H9 (cell line): ENCODE measurements at regions not wholly inside any gene's neighbourhood (a gene's known extent, or its start where the extent isn't known, plus 50 kb on each side); places are given as distances from the start of the nearest gene placed in this dataset.

Experiments
- DNase-seq: peaks from one replicate; pipeline ENCODE4 v3.0.0-alpha.2; 2017
- H2AFZ ChIP-seq: one replicate; pipeline ENCODE4 v1.6.1; 2013; ENCODE audit warnings: mild to moderate bottlenecking, low read length, control low read depth, moderate library complexity
- H2AK5ac ChIP-seq: 2 replicates; pipeline ENCODE4 v1.6.1; 2013; ENCODE audit warnings: low read length, control low read depth, mixed read lengths; ENCODE audit not compliant: insufficient read length
- H2BK120ac ChIP-seq: one replicate; pipeline ENCODE4 v1.6.1; 2013; ENCODE audit warnings: low read depth, mild to moderate bottlenecking, low read length, control low read depth, inconsistent platforms; ENCODE audit not compliant: poor library complexity, severe bottlenecking
- H2BK12ac ChIP-seq: 2 replicates; pipeline ENCODE4 v1.6.1; 2013; ENCODE audit warnings: low read length, control low read depth, mixed read lengths, low read depth; ENCODE audit not compliant: insufficient read length
- H2BK15ac ChIP-seq: 2 replicates; pipeline ENCODE4 v1.6.1; 2013; ENCODE audit warnings: low read depth, low read length, control low read depth
- H2BK20ac ChIP-seq: one replicate; pipeline ENCODE4 v1.6.1; 2013; ENCODE audit warnings: low read depth, mild to moderate bottlenecking, low read length, control low read depth, inconsistent platforms; ENCODE audit not compliant: poor library complexity, severe bottlenecking
- H2BK5ac ChIP-seq: 2 replicates; pipeline ENCODE4 v1.6.1; 2013; ENCODE audit warnings: low read length, control low read depth, mixed read lengths; ENCODE audit not compliant: insufficient read length
- H3K14ac ChIP-seq: 2 replicates; pipeline ENCODE4 v1.6.1; 2013; ENCODE audit warnings: low read length, control low read depth; ENCODE audit not compliant: insufficient read depth
- H3K18ac ChIP-seq: 2 replicates; pipeline ENCODE4 v1.6.1; 2013; ENCODE audit warnings: low read depth, mild to moderate bottlenecking, mixed read lengths, low read length, control low read depth; ENCODE audit not compliant: insufficient read length
- H3K23ac ChIP-seq: 2 replicates; pipeline ENCODE4 v1.6.1; 2013; ENCODE audit warnings: low read length, control low read depth, mixed read lengths, low read depth; ENCODE audit not compliant: insufficient read length
- H3K23me2 ChIP-seq: 2 replicates; pipeline ENCODE4 v1.6.1; 2013; ENCODE audit warnings: low read depth, mild to moderate bottlenecking, mixed read lengths, low read length, control low read depth; ENCODE audit not compliant: insufficient read length, poor library complexity, severe bottlenecking
- H3K27ac ChIP-seq: 2 replicates; pipeline ENCODE4 v1.5.1; 2013; ENCODE audit warnings: low read length, control low read depth, mixed read lengths, low read depth; ENCODE audit not compliant: insufficient read length
- H3K27me3 ChIP-seq: 2 replicates; pipeline ENCODE4 v1.6.1; 2013; ENCODE audit warnings: low read length, control low read depth, inconsistent platforms; ENCODE audit not compliant: insufficient read depth
- H3K4ac ChIP-seq: 2 replicates; pipeline ENCODE4 v1.6.1; 2013; ENCODE audit warnings: low read depth, mild to moderate bottlenecking, control low read depth, inconsistent platforms, low read length, moderate library complexity
- H3K4me1 ChIP-seq: 2 replicates; pipeline ENCODE4 v1.6.1; 2013; ENCODE audit warnings: low read length, control low read depth, inconsistent platforms; ENCODE audit not compliant: insufficient read depth
- H3K4me2 ChIP-seq: 2 replicates; pipeline ENCODE4 v1.6.1; 2013; ENCODE audit warnings: low read length, control low read depth, mixed read lengths; ENCODE audit not compliant: insufficient read length, insufficient read depth
- H3K56ac ChIP-seq: 2 replicates; pipeline ENCODE4 v1.6.1; 2013; ENCODE audit warnings: low read depth, mild to moderate bottlenecking, mixed read lengths, low read length, control low read depth; ENCODE audit not compliant: insufficient read length
- H3K79me1 ChIP-seq: 2 replicates; pipeline ENCODE4 v1.6.1; 2013; ENCODE audit warnings: low read depth, mild to moderate bottlenecking, moderate library complexity, low read length, control low read depth, inconsistent platforms; ENCODE audit not compliant: insufficient read depth, poor library complexity, severe bottlenecking
- H3K79me2 ChIP-seq: 2 replicates; pipeline ENCODE4 v1.6.1; 2013; ENCODE audit warnings: low read length, control low read depth, inconsistent platforms; ENCODE audit not compliant: insufficient read depth
- H3K9ac ChIP-seq: 2 replicates; pipeline ENCODE4 v1.6.1; 2013; ENCODE audit warnings: low read length, control low read depth, mixed read lengths; ENCODE audit not compliant: insufficient read length; ENCODE audit errors: extremely low read depth
- H3K9me3 ChIP-seq: one replicate; pipeline ENCODE4 v1.6.1; 2013; ENCODE audit warnings: low read depth, low read length, inconsistent platforms; ENCODE audit not compliant: control insufficient read depth
- H3T11ph ChIP-seq: one replicate; pipeline ENCODE4 v1.6.1; 2013; ENCODE audit warnings: mild to moderate bottlenecking, low read length, control low read depth, inconsistent platforms
- H4K20me1 ChIP-seq: one replicate; pipeline ENCODE4 v1.6.1; 2013; ENCODE audit not compliant: control insufficient read depth, insufficient read length, insufficient read depth
- H4K5ac ChIP-seq: 2 replicates; pipeline ENCODE4 v1.6.1; 2013; ENCODE audit warnings: low read depth, mild to moderate bottlenecking, mixed read lengths, low read length, control low read depth; ENCODE audit not compliant: insufficient read length
- H4K8ac ChIP-seq: replicated peaks from 2 replicates; pipeline ENCODE4 v1.6.1; 2013; ENCODE audit warnings: low read length, control low read depth, mixed read lengths, low read depth; ENCODE audit not compliant: insufficient read length
- H4K91ac ChIP-seq: 2 replicates; pipeline ENCODE4 v1.6.1; 2013; ENCODE audit warnings: low read depth, mild to moderate bottlenecking, moderate library complexity, mixed read lengths, low read length, control low read depth; ENCODE audit not compliant: insufficient read length
- H3K27ac Mint-ChIP-seq, 3 experiments: 2 replicates in 2 of 3; 3 replicates in 1 of 3; pipeline ENCODE4 v1.8.0; 2020 to 2021; ENCODE audit warnings: mixed read lengths in 3 of 3, mild to moderate bottlenecking in 1 of 3, moderate library complexity in 1 of 3
- H3K27me3 Mint-ChIP-seq: 2 replicates; pipeline ENCODE4 v1.8.0; 2021; ENCODE audit warnings: low read depth, mild to moderate bottlenecking, moderate library complexity, mixed read lengths
- H3K36me3 Mint-ChIP-seq, 3 experiments: 2 replicates in 2 of 3; 3 replicates in 1 of 3; pipeline ENCODE4 v1.8.0; 2020 to 2021; ENCODE audit warnings: low read depth in 3 of 3, mixed read lengths in 3 of 3; ENCODE audit not compliant: insufficient read depth in 1 of 3
- H3K4me1 Mint-ChIP-seq, 2 experiments: 2 replicates each; pipeline ENCODE4 v1.8.0; 2020; ENCODE audit warnings: mixed read lengths in 2 of 2
- H3K4me3 Mint-ChIP-seq, 2 experiments: 2 replicates in 1 of 2; 3 replicates in 1 of 2; pipeline ENCODE4 v1.8.0; 2020 to 2021; ENCODE audit warnings: mild to moderate bottlenecking in 2 of 2, mixed read lengths in 2 of 2, moderate library complexity in 1 of 2
- H3K9me3 Mint-ChIP-seq, 2 experiments: 2 replicates in 1 of 2; 3 replicates in 1 of 2; pipeline ENCODE4 v1.8.0; 2020; ENCODE audit warnings: mild to moderate bottlenecking in 2 of 2, mixed read lengths in 2 of 2, moderate library complexity in 1 of 2
- CTCF ChIP-seq: fragments of 200-600 bp; sonication (generic); conservative IDR thresholded peaks from 3 replicates; pipeline ENCODE4 v1.8.0; 2021; ENCODE audit warnings: antibody characterized with exemption, mild to moderate bottlenecking
- WGBS: extraction: QIAGEN DNeasy Blood & Tissue Kit; methylation state at CpG from one replicate; pipeline ENCODE4 v1.1.7; 2013; ENCODE audit warnings: missing lambda C conversion rate, low lambda C conversion rate, mixed read lengths; ENCODE audit not compliant: insufficient read length; ENCODE audit errors: extremely low coverage; 5-methylcytosine and 5-hydroxymethylcytosine counted together

GRCh38 chr2:5412001-5412400 lies 280.2 kb upstream of the SOX11 start:
- no peak overlapping the region for H2BK15ac ChIP-seq
- WGBS: no CpG with 5 or more reads among the region's 4 CpGs
- H2BK5ac ChIP-seq: no peak overlapping the region
- no peaks in the 10 kb centered on the region for H4K20me1 ChIP-seq
- Mint-ChIP-seq H3K36me3 (no peaks in the 10 kb centered on the region; a peak in 1 of 7 replicates), H3K4me3 (no peak overlapping the region), H3K27me3 (no peaks in the 10 kb centered on the region), H3K27ac (peak overlapping the region in 1 of 3 experiments; percentile 77; a peak in 1 of 7 replicates), H3K9me3 (no peaks in the 10 kb centered on the region), H3K4me1 (peaks cover 18 to 24% of the 10 kb centered on the region in 2 experiments)
- no peaks in the 10 kb centered on the region for H3K9me3 ChIP-seq
- no peak overlapping the region for H2AFZ ChIP-seq
- H3K4me1 ChIP-seq: peaks cover 6% of the 10 kb centered on the region; the same call in 1 of the 2 replicates
- no peaks in the 10 kb centered on the region for H3K23me2 ChIP-seq
- H3K14ac ChIP-seq: no peak overlapping the region
- H3K56ac ChIP-seq: no peak overlapping the region
- no peaks in the 10 kb centered on the region for H3K27me3 ChIP-seq
- H2BK12ac ChIP-seq: no peak overlapping the region
- H4K91ac ChIP-seq: no peak overlapping the region
- no peak overlapping the region for H3K27ac ChIP-seq
- no peak overlapping the region for H4K8ac ChIP-seq
- H3K4ac ChIP-seq: no peak overlapping the region
- no peak overlapping the region for H3K9ac ChIP-seq
- no peak for DNase-seq
- no peak overlapping the region for H2AK5ac ChIP-seq
- no peak overlapping the region for H2BK20ac ChIP-seq
- no peak overlapping the region for H2BK120ac ChIP-seq
- H3K23ac ChIP-seq: no peak overlapping the region
- H4K5ac ChIP-seq: no peak overlapping the region
- H3T11ph ChIP-seq: no peak overlapping the region
- H3K4me2 ChIP-seq: no peak overlapping the region
- H3K18ac ChIP-seq: no peak overlapping the region
- H3K79me2 ChIP-seq: no peaks in the 10 kb centered on the region
- TF ChIP-seq CTCF: no peak
- no peaks in the 10 kb centered on the region for H3K79me1 ChIP-seq
